ENCODE measurements at regions not wholly inside any gene's neighbourhood (a gene's known extent, or its start where the extent isn't known, plus 50 kb on each side); places are given as distances from the start of the nearest gene placed in this dataset.

DNA sequence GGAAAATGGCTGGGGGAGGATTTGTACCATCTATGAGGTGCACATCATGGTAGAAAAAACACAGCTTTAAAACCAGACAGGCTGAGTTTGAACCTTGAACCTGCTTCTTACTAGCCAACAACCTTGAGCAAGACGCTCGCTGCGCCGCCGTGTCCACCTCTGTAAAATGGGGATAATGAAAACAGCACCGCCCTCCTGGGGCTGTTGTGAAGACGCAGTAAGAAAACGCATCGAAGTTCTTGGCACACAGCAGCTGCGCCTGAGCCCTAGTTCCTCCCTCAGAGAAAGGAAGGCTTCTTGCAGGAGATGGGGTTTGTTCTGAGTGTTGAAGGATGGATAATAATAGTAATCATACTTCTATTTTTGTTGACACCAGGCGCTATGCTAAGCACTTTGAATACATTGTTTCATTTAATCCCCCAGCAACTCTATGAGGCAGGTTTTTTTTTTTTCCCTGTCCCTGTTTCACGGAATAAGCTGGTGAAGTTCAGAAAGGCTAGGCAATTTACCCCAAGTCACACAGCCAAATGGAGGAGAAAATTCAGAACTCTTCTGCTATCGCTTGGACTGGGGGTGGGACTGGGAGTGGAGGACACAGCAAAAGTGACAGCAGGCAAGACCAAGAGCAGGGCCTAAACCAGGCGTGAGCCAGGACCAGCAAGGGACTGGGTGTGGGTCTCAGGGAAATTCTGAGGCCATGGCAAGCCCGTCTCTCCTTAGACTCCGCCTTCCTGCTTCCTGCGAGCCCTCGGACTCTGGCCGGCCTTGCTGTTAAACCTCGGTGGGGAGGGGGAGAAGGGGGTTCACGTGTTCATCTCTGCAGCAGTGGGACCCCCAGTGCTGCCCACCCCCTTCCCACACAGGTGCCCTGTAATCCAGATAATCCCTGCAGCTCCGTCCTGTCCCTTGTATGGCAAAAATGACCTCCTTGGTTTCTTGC, 97.5 kb downstream of the LRRC74A start:
- no peaks in the 10 kb centered on the region for H3K27me3 Mint-ChIP-seq (ENCODE audit: low read depth)
- H3K36me3 Mint-ChIP-seq, result no peaks in the 10 kb centered on the region
- H3K27ac Mint-ChIP-seq, result peak overlapping the region; percentile 95
- no peak for DNase-seq (ENCODE audit: low spot score in 2 of 2, unreplicated experiment in 2 of 2)
- no peak for TF ChIP-seq CTCF (IDR thresholded peaks at IDR 0.05; ENCODE audit: unreplicated experiment)
- no peaks in the 10 kb centered on the region for H3K9me3 Mint-ChIP-seq
- no peak overlapping the region for H3K4me3 Mint-ChIP-seq
- H3K4me1 Mint-ChIP-seq, result peaks cover 90% of the 10 kb centered on the region

- DNase-seq (ENCODE audit: low spot score in 2 of 2, unreplicated experiment in 2 of 2), result no peak
- H3K9me3 Mint-ChIP-seq, result no peaks in the 10 kb centered on the region
- no peak overlapping the region for H3K4me3 Mint-ChIP-seq
- peaks cover 91% of the 10 kb centered on the region for H3K4me1 Mint-ChIP-seq
- H3K27me3 Mint-ChIP-seq (ENCODE audit: low read depth), result no peaks in the 10 kb centered on the region
- H3K27ac Mint-ChIP-seq, result peak overlapping the region; percentile 95
- TF ChIP-seq CTCF (IDR thresholded peaks at IDR 0.05; ENCODE audit: unreplicated experiment), result no peak
- no peaks in the 10 kb centered on the region for H3K36me3 Mint-ChIP-seq
These were observed 96.4 kb downstream of the LRRC74A start for GRCh38 chr14:76922584-76922983.

GRCh38 chr14:76922092-76922491, 95.9 kb downstream of the LRRC74A start:
- Mint-ChIP-seq H3K27ac (peak overlapping the region; percentile 99), H3K27me3 (ENCODE audit: low read depth) (no peaks in the 10 kb centered on the region), H3K4me3 (no peak overlapping the region), H3K4me1 (peaks cover 91% of the 10 kb centered on the region), H3K36me3 (no peaks in the 10 kb centered on the region), H3K9me3 (no peaks in the 10 kb centered on the region)
- DNase-seq (ENCODE audit: low spot score in 2 of 2, unreplicated experiment in 2 of 2), result no peak
- TF ChIP-seq CTCF (IDR thresholded peaks at IDR 0.05; ENCODE audit: unreplicated experiment), result no peak

DNA sequence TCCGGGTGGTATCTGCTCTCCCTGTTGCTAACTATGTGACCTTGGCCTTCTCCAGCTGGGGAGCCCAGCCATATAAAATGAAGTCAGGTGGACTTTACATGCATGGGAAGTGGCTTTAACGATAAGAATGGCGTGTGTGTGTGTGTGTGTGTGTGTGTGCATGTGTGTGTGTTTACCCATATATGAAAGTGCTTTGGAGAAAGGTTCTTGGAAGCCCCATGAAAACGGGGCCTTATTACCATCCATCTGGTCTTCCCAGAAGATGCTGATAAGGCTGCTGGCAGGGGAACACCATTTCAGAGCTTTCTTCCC, 94.8 kb downstream of the LRRC74A start:
- no peak for TF ChIP-seq CTCF (IDR thresholded peaks at IDR 0.05; ENCODE audit: unreplicated experiment)
- Mint-ChIP-seq H3K27ac (peak overlapping the region; percentile 99), H3K36me3 (no peaks in the 10 kb centered on the region), H3K9me3 (no peaks in the 10 kb centered on the region), H3K4me1 (peaks cover 91% of the 10 kb centered on the region), H3K27me3 (ENCODE audit: low read depth) (no peaks in the 10 kb centered on the region), H3K4me3 (no peak overlapping the region)
- no peak for DNase-seq (ENCODE audit: low spot score in 2 of 2, unreplicated experiment in 2 of 2)

- peaks cover 92% of the 10 kb centered on the region for H3K4me1 Mint-ChIP-seq
- H3K4me3 Mint-ChIP-seq, result no peak overlapping the region
- H3K27ac Mint-ChIP-seq, result peak overlapping the region; percentile 99
- DNase-seq (ENCODE audit: low spot score in 2 of 2, unreplicated experiment in 2 of 2), result no peak
- TF ChIP-seq CTCF (IDR thresholded peaks at IDR 0.05; ENCODE audit: unreplicated experiment), result no peak
- H3K9me3 Mint-ChIP-seq, result no peaks in the 10 kb centered on the region
- H3K36me3 Mint-ChIP-seq, result no peaks in the 10 kb centered on the region
- no peaks in the 10 kb centered on the region for H3K27me3 Mint-ChIP-seq (ENCODE audit: low read depth)
These were observed 94.3 kb downstream of the LRRC74A start for GRCh38 chr14:76920331-76921087.

Data from mesothelial cell of epicardium (in vitro differentiated cells).